ENCODE measurements at regions not wholly inside any gene's neighbourhood (a gene's known extent, or its start where the extent isn't known, plus 50 kb on each side); places are given as distances from the start of the nearest gene placed in this dataset.

GRCh38 chrX:30504309-30504708 is 73.3 kb downstream of the TASL start:
- TF ChIP-seq POLR2AphosphoS5 (IDR thresholded peaks at IDR 0.05; ENCODE audit: low read depth) (no peak), EZH2phosphoT487 (IDR thresholded peaks at IDR 0.05; ENCODE audit: unreplicated experiment) (no peak), CREB1 (CRISPR knock-in tag; IDR thresholded peaks at IDR 0.05; ENCODE audit: low read depth) (no peak), JUNB (IDR thresholded peaks at IDR 0.05; ENCODE audit: unreplicated experiment) (no peak), EZH2 (IDR thresholded peaks at IDR 0.05; ENCODE audit: low read depth, unreplicated experiment) (no peak), STAT1 (IDR thresholded peaks at IDR 0.05; ENCODE audit: unreplicated experiment) (no peak), ZNF114 (CRISPR knock-in tag; IDR thresholded peaks at IDR 0.05) (no peak), NANOG (IDR thresholded peaks at IDR 0.05; ENCODE audit: borderline replicate concordance) (no peak), ZNF331 (CRISPR knock-in tag; IDR thresholded peaks at IDR 0.05; ENCODE audit: low read depth) (no peak)
- TF ChIP-seq, protein P1, sequence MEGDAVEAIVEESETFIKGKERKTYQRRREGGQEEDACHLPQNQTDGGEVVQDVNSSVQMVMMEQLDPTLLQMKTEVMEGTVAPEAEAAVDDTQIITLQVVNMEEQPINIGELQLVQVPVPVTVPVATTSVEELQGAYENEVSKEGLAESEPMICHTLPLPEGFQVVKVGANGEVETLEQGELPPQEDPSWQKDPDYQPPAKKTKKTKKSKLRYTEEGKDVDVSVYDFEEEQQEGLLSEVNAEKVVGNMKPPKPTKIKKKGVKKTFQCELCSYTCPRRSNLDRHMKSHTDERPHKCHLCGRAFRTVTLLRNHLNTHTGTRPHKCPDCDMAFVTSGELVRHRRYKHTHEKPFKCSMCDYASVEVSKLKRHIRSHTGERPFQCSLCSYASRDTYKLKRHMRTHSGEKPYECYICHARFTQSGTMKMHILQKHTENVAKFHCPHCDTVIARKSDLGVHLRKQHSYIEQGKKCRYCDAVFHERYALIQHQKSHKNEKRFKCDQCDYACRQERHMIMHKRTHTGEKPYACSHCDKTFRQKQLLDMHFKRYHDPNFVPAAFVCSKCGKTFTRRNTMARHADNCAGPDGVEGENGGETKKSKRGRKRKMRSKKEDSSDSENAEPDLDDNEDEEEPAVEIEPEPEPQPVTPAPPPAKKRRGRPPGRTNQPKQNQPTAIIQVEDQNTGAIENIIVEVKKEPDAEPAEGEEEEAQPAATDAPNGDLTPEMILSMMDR (conservative IDR thresholded peaks at IDR 0.05; ENCODE audit: low read depth in 2 of 2): peak in 1 of 2 experiments; percentile 57; a peak in 3 of 4 replicates
- TF ChIP-seq, protein P2, sequence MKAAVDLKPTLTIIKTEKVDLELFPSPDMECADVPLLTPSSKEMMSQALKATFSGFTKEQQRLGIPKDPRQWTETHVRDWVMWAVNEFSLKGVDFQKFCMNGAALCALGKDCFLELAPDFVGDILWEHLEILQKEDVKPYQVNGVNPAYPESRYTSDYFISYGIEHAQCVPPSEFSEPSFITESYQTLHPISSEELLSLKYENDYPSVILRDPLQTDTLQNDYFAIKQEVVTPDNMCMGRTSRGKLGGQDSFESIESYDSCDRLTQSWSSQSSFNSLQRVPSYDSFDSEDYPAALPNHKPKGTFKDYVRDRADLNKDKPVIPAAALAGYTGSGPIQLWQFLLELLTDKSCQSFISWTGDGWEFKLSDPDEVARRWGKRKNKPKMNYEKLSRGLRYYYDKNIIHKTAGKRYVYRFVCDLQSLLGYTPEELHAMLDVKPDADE (IDR thresholded peaks at IDR 0.05): no peak
- TF ChIP-seq, protein P3, sequence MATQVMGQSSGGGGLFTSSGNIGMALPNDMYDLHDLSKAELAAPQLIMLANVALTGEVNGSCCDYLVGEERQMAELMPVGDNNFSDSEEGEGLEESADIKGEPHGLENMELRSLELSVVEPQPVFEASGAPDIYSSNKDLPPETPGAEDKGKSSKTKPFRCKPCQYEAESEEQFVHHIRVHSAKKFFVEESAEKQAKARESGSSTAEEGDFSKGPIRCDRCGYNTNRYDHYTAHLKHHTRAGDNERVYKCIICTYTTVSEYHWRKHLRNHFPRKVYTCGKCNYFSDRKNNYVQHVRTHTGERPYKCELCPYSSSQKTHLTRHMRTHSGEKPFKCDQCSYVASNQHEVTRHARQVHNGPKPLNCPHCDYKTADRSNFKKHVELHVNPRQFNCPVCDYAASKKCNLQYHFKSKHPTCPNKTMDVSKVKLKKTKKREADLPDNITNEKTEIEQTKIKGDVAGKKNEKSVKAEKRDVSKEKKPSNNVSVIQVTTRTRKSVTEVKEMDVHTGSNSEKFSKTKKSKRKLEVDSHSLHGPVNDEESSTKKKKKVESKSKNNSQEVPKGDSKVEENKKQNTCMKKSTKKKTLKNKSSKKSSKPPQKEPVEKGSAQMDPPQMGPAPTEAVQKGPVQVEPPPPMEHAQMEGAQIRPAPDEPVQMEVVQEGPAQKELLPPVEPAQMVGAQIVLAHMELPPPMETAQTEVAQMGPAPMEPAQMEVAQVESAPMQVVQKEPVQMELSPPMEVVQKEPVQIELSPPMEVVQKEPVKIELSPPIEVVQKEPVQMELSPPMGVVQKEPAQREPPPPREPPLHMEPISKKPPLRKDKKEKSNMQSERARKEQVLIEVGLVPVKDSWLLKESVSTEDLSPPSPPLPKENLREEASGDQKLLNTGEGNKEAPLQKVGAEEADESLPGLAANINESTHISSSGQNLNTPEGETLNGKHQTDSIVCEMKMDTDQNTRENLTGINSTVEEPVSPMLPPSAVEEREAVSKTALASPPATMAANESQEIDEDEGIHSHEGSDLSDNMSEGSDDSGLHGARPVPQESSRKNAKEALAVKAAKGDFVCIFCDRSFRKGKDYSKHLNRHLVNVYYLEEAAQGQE (IDR thresholded peaks at IDR 0.05; ENCODE audit: unreplicated experiment): no peak
- TF ChIP-seq, protein P4, sequence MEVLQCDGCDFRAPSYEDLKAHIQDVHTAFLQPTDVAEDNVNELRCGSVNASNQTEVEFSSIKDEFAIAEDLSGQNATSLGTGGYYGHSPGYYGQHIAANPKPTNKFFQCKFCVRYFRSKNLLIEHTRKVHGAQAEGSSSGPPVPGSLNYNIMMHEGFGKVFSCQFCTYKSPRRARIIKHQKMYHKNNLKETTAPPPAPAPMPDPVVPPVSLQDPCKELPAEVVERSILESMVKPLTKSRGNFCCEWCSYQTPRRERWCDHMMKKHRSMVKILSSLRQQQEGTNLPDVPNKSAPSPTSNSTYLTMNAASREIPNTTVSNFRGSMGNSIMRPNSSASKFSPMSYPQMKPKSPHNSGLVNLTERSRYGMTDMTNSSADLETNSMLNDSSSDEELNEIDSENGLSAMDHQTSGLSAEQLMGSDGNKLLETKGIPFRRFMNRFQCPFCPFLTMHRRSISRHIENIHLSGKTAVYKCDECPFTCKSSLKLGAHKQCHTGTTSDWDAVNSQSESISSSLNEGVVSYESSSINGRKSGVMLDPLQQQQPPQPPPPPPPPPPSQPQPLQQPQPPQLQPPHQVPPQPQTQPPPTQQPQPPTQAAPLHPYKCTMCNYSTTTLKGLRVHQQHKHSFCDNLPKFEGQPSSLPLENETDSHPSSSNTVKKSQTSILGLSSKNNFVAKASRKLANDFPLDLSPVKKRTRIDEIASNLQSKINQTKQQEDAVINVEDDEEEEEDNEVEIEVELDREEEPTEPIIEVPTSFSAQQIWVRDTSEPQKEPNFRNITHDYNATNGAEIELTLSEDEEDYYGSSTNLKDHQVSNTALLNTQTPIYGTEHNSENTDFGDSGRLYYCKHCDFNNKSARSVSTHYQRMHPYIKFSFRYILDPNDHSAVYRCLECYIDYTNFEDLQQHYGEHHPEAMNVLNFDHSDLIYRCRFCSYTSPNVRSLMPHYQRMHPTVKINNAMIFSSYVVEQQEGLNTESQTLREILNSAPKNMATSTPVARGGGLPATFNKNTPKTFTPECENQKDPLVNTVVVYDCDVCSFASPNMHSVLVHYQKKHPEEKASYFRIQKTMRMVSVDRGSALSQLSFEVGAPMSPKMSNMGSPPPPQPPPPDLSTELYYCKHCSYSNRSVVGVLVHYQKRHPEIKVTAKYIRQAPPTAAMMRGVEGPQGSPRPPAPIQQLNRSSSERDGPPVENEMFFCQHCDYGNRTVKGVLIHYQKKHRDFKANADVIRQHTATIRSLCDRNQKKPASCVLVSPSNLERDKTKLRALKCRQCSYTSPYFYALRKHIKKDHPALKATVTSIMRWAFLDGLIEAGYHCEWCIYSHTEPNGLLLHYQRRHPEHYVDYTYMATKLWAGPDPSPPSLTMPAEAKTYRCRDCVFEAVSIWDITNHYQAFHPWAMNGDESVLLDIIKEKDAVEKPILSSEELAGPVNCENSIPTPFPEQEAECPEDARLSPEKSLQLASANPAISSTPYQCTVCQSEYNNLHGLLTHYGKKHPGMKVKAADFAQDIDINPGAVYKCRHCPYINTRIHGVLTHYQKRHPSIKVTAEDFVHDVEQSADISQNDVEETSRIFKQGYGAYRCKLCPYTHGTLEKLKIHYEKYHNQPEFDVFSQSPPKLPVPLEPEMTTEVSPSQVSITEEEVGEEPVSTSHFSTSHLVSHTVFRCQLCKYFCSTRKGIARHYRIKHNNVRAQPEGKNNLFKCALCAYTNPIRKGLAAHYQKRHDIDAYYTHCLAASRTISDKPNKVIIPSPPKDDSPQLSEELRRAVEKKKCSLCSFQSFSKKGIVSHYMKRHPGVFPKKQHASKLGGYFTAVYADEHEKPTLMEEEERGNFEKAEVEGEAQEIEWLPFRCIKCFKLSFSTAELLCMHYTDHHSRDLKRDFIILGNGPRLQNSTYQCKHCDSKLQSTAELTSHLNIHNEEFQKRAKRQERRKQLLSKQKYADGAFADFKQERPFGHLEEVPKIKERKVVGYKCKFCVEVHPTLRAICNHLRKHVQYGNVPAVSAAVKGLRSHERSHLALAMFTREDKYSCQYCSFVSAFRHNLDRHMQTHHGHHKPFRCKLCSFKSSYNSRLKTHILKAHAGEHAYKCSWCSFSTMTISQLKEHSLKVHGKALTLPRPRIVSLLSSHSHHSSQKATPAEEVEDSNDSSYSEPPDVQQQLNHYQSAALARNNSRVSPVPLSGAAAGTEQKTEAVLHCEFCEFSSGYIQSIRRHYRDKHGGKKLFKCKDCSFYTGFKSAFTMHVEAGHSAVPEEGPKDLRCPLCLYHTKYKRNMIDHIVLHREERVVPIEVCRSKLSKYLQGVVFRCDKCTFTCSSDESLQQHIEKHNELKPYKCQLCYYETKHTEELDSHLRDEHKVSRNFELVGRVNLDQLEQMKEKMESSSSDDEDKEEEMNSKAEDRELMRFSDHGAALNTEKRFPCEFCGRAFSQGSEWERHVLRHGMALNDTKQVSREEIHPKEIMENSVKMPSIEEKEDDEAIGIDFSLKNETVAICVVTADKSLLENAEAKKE (CRISPR knock-in tag; IDR thresholded peaks at IDR 0.05): no peak

Data from GM23338 (cell line).